Lower leg skin (tissue), 4 donors: ENCODE measurements at regions not wholly inside any gene's neighbourhood (a gene's known extent, or its start where the extent isn't known, plus 50 kb on each side); places are given as distances from the start of the nearest gene placed in this dataset.

ENCODE experiments used
- DNase-seq, 2 donors: peaks; one replicate each; pipeline ENCODE4 v3.0.0-alpha.2; 2019; ENCODE audit warnings: low spot score in 2 of 2
- H3K4me3 ChIP-seq: fragments of 200-600 bp; sonication (generic); 2 replicates; pipeline ENCODE4 v1.5.1; 2017; ENCODE audit warnings: mild to moderate bottlenecking, low read depth; ENCODE audit not compliant: poor library complexity, severe bottlenecking
- POLR2A ChIP-seq, 2 donors: fragments of 450-650 bp; IDR thresholded peaks; one replicate each; pipeline ENCODE4 v1.6.1; 2016 to 2017; ENCODE audit warnings: antibody characterized with exemption in 2 of 2, mild to moderate bottlenecking in 1 of 2, moderate library complexity in 1 of 2
- WGBS, 2 donors: methylation state at CpG; one replicate each; pipeline ENCODE4 v1.1.5; 2018; 5-methylcytosine and 5-hydroxymethylcytosine counted together
- intact Hi-C: fragments of 100-400 bp; cut with DNase I; formaldehyde crosslinking; loops from one replicate; pipeline ENCODE4 v1.15.0; 2023; ENCODE audit warnings: low total_unique reads
- TF ChIP-seq, protein P1 (sequence below), 3 donors: fragments of 450-650 bp; IDR thresholded peaks; one replicate each; pipeline ENCODE4 v1.5.1; 2016; ENCODE audit warnings: antibody characterized with exemption in 3 of 3, mild to moderate bottlenecking in 3 of 3, moderate library complexity in 2 of 3

DNA sequence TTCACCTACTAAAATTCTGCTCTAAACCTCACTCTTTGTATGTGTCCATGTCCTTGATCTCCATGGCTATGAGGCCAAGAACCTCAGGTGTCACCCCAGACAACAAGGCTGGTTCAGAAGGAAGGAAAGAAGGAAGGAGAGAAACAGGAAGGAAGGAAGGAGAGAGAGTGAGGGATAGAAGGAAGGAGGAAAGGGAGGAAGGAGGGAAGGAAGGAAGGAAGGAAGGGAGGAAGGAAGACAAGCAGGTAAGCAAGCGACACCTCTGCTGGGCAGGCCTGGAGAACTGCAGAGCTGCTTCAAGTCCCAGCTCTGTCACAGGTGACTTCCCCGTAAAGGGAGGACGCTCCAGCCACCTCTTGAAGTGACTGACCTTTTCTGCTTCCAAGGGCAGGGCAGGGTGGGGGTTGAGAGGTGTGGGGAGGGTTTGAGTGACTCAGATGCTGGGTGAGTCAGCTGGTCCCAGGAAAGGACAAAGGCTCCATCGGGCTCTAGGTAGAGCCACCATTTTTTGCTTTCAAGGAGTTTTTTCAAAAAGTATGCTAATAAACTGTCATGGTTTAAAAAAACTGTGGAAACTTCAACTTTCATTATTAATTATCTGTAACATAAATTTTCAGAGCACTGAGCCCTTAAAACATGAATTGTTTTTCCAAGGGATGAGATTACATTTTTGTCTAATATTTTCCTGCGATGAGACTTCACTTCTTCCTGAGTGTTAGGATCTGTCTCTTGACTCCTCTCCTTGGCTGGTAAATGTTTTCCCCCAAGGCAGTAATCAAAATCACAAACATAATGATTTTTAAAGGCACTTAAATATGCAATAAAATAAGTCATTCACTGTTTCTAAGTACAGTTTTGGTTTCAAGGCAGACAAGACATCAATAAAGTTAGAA is 90.1 kb upstream of the L3MBTL4 start:
- no peak for DNase-seq
- 78 to 80% methylated on average over 5 of the region's 5 CpGs for WGBS, 2 donors
- H3K4me3 ChIP-seq, result no peak overlapping the region
- TF ChIP-seq, protein P1, sequence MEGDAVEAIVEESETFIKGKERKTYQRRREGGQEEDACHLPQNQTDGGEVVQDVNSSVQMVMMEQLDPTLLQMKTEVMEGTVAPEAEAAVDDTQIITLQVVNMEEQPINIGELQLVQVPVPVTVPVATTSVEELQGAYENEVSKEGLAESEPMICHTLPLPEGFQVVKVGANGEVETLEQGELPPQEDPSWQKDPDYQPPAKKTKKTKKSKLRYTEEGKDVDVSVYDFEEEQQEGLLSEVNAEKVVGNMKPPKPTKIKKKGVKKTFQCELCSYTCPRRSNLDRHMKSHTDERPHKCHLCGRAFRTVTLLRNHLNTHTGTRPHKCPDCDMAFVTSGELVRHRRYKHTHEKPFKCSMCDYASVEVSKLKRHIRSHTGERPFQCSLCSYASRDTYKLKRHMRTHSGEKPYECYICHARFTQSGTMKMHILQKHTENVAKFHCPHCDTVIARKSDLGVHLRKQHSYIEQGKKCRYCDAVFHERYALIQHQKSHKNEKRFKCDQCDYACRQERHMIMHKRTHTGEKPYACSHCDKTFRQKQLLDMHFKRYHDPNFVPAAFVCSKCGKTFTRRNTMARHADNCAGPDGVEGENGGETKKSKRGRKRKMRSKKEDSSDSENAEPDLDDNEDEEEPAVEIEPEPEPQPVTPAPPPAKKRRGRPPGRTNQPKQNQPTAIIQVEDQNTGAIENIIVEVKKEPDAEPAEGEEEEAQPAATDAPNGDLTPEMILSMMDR (IDR thresholded peaks at IDR 0.05), result no peak
- TF ChIP-seq POLR2A (IDR thresholded peaks at IDR 0.05), result no peak
- intact Hi-C loops, result no loop called here

DNA sequence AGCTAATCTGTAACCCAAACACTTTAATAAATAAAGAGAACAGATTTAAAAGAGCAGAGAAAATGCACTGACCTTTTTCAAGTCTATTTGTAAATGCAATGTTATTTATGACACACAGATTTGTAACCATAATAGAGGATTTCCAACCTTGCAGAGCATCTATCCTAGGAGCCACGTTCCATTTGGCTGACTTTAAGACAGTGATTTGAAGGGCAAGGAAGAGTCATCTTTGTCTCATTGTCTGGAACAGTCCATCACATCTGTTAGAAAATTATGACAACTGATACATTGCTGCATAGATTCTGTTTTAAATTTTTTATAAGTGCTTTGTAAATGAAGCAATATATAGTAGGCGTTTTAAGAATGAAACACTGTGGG is 90.8 kb upstream of the L3MBTL4 start:
- 43 to 55% methylated on average over 2 of the region's 2 CpGs for WGBS, 2 donors
- TF ChIP-seq POLR2A (IDR thresholded peaks at IDR 0.05), result no peak
- TF ChIP-seq, protein P1 (IDR thresholded peaks at IDR 0.05), result no peak
- DNase-seq, result no peak
- intact Hi-C loops, result no loop called here
- H3K4me3 ChIP-seq, result no peak overlapping the region

DNA sequence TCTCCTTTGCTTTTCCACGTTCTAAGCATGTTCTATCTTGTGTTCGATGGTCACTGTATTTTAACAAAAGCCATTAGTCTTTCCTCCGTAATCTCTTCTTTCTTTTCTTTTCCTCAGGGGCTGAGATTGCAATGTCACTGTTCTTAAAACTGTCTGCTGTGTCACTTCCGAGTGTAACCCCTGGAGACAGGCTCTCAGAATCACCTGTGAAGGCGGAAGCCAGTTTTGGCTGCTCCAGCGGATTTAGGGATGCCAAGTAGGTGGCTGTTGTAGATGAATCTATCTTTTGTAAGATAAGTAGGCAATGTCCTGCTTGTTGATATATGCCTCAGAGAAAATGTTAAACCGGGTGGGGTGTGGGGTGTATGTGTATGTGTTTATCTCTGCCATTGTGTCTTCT is 94.7 kb upstream of the L3MBTL4 start:
- no peak overlapping the region for H3K4me3 ChIP-seq
- intact Hi-C loops, result no loop called here
- TF ChIP-seq, protein P1 (IDR thresholded peaks at IDR 0.05), result no peak
- no peak for TF ChIP-seq POLR2A (IDR thresholded peaks at IDR 0.05)
- 45 to 67% methylated on average over 7 of the region's 7 CpGs for WGBS, 2 donors
- DNase-seq, result no peak

DNA sequence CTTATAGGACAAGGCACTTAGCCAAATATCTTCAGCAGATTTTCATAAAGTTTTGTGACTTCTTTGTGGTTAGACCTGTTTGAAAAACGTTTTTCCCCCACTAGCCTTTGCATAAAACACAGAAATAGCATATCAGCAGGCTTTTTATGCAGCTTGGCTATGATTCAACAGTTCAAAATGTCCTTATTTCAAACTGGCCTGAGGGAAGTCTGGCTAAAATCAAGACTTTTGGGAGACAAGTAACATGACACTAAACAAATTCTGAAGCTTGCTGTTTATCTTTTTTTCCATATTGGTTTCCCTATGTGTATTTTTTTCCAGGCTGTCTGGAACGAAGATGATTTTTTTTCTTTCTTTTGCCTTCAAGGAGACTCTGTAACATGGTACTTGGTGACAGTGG is 95.1 kb upstream of the L3MBTL4 start:
- no peak for DNase-seq
- 6 to 7% methylated on average over 2 of the region's 2 CpGs for WGBS, 2 donors
- no peak for TF ChIP-seq POLR2A (IDR thresholded peaks at IDR 0.05)
- TF ChIP-seq, protein P1 (IDR thresholded peaks at IDR 0.05), result no peak
- intact Hi-C loops, result no loop called here
- no peak overlapping the region for H3K4me3 ChIP-seq

DNA sequence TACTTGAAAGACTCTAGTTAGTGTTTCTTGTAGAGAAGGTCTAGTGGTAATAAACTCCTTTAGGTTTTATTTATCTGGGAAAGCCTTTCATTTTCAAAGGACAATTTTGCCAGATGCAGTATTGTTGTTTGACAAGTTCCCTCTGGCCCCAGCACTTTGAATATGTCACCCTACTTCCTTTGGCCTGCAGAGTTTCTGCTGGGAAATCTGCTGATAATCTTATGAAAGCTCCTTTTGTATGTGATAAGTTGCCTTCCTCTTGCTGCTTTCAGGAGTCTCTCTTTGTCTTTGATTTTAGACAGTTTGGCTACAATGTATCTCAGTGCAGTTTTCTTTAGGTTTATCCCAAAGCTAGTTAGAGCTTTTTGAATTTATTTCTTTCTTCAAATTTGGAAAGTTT is 106.2 kb upstream of the L3MBTL4 start:
- intact Hi-C loops, result no loop called here
- no peak for TF ChIP-seq POLR2A (IDR thresholded peaks at IDR 0.05)
- TF ChIP-seq, protein P1 (IDR thresholded peaks at IDR 0.05), result no peak
- no peak overlapping the region for H3K4me3 ChIP-seq
- DNase-seq, result no peak
